ENCODE measurements at regions not wholly inside any gene's neighbourhood (a gene's known extent, or its start where the extent isn't known, plus 50 kb on each side); places are given as distances from the start of the nearest gene placed in this dataset.

GRCh38 chr4:141580523-141580922, 55.9 kb upstream of the IL15 start:
- in situ Hi-C loops (cut with MboI; ENCODE audit: low pct_unique_long_range_greater_than_20kb, low sequenced_read_pairs, unreplicated experiment): no loop called here
- TF ChIP-seq CTCF (IDR thresholded peaks at IDR 0.05; ENCODE audit: extremely low read depth, insufficient read depth, missing control alignments): no peak
- no peak for DNase-seq (ENCODE audit: low spot score)

All from GM13977 (cell line).